Dermis microvascular lymphatic vessel endothelial cell (primary cell): ENCODE measurements at regions not wholly inside any gene's neighbourhood (a gene's known extent, or its start where the extent isn't known, plus 50 kb on each side); places are given as distances from the start of the nearest gene placed in this dataset.

Experiments used
- DNase-seq, 2 donors: peaks; one replicate each; pipeline versions ENCODE4 v3.0.0 to v3.0.0-alpha.2; 2010; ENCODE audit warnings: low read depth in 2 of 2

GRCh38 chr10:120641695-120642094 lies 184.7 kb downstream of the PLPP4 start:
- peak in 1 of 2 donors; percentile 2 for DNase-seq

GRCh38 chr10:120643351-120643750 lies 186.3 kb downstream of the PLPP4 start:
- DNase-seq: no peak

GRCh38 chr10:120644556-120645410 lies 187.8 kb downstream of the PLPP4 start:
- no peak for DNase-seq

DNA sequence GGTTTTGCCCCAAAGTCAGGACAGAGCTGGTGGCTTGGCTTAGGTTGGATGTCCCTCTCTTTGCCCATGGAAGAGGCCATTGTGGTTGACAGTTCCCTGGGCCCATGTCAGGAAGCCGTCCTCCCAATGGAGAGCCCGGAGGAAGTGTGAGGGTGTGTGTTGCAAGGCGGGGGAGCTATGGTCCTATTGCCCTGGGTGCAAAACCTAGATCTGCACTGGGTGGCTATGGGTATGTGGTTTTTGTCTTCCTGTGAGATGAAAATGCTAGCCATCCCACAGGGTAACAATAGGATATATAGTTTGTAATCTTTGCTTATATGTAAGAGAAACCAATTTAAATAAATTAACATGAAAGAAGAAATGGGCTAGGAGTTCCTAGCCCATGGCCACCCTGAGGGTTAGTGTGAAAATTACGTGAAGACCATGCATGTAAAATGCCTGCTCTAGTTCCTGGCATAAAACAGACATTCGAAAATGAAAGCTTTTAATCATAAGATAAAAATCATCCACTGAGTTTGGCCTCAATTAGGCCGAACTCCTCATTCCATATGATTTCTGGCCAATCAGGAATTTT lies 189.2 kb downstream of the PLPP4 start:
- no peak for DNase-seq

GRCh38 chr10:120646738-120647456 lies 189.9 kb downstream of the PLPP4 start:
- DNase-seq: no peak

GRCh38 chr10:120650705-120651399 lies 193.8 kb downstream of the PLPP4 start:
- no peak for DNase-seq

DNA sequence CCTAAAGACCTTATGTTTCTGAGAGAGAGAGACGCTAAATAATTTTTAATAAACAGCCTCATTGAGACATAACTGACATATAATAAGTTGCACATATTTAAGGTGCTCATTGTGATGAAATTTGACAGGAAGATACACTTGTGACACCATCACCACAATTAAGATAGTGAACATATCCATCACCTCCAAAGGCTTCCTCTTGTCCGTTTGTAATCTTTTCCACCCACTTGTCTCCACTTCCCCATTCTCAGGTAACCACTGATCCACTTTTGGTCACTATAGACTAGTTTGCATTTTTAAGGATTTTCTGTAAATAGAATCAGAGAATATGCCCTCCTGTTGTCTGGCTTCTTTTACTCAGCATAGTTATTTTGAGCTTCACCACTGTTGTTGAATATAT lies 195.1 kb upstream of the WDR11 start:
- no peak for DNase-seq

GRCh38 chr10:120657371-120657770 lies 193.8 kb upstream of the WDR11 start:
- DNase-seq: no peak

GRCh38 chr10:120658943-120659885 lies 191.9 kb upstream of the WDR11 start:
- no peak for DNase-seq

- no peak for DNase-seq
Measured at GRCh38 chr10:120666308-120666707, 184.9 kb upstream of the WDR11 start.

- no peak for DNase-seq
Measured at GRCh38 chr10:120667276-120667675, 183.9 kb upstream of the WDR11 start.

GRCh38 chr10:120671491-120671890 lies 179.7 kb upstream of the WDR11 start:
- no peak for DNase-seq

DNA sequence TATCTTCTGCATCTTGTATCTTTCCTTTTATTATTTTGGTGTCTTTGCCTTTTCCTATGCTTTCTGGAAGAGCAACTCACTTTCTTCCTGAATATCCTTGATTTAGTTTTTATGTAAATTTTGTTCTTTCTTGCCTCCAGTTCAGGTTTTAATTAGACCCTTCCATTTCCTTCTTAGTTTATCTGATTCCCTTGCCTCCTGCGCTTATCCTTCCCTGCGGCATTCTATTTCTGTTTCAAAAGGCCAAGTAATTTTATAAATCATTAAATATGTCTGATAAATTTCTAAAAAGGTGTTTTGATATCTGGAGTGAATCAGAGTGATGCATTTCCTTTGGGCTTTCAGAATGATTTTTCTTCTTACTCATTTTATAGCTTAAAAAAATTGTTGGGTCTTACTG lies 167.7 kb upstream of the WDR11 start:
- DNase-seq: no peak

DNA sequence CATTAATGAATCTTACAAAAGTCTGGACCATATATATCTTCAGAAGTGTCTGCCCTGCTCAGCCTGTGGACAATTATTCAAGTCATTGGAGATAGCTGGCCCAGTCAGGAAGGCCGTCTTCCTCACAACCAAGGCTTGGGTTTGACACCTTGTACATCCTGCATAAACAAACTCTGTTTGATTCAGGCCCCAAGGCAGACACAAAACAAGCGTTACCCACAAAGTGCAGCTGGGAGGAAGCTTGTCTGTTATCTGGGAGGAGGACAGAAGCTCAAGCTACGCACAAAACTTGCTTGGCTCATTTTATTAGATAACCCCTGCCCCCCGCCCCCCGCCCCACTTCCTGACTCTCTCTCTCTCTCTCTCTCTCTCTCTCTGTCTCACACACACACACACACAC lies 166.9 kb upstream of the WDR11 start:
- no peak for DNase-seq

DNA sequence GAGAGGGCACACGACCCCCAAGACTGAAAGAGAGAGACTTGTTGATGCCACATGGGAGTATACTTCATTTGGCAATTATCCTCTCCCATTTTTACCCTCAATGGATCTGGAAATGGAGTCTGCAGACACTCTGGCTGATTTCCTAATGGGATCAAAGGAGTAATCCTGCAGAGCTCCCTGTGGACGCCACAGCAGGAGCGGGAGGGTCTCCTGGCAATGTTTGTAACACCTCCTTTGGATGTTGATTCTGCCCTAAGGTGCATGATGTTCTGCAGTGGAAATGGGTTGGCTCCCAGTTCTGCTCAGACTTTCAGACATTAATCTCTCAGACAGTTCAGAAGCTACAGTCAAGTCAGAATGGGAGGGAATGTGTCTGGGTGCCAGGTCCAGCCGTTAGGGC lies 166.0 kb upstream of the WDR11 start:
- DNase-seq: no peak

- no peak for DNase-seq
Measured at GRCh38 chr10:120688928-120689327, 162.2 kb upstream of the WDR11 start.

DNA sequence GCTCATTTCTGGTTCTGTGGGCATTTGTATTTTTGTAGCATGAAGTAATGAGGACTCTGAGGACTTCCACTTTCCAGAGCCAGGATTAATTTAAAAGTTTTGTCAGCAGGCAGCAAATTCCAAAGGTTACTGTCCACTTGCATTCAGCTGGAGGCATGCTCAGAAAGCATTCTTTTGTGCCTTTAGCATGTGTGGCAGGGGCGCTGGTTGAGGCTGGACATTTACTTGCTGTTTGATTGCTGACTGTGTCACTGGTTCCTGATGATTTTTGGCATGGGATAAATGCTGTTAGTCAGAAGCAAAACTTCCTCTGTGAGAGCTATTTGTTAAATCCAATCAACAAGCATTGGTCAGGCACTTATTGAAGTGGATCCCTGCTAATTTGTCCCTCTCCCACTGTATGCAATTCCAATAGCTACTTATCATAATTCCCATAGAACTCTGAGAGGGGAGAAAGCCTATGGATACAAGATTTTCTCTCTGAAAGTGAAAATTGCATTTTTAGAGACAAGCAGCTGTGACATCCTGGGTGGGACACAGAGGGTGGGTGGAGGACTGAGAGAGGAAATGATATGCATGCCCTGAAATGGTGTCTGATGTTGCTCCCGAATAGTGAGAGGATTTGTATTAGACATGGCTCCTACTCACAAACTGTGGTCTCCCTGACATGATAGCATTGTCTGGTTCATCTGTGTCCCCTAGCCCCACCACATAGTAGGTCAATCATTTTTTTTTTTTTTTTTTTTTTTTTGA lies 161.2 kb upstream of the WDR11 start:
- no peak for DNase-seq

DNA sequence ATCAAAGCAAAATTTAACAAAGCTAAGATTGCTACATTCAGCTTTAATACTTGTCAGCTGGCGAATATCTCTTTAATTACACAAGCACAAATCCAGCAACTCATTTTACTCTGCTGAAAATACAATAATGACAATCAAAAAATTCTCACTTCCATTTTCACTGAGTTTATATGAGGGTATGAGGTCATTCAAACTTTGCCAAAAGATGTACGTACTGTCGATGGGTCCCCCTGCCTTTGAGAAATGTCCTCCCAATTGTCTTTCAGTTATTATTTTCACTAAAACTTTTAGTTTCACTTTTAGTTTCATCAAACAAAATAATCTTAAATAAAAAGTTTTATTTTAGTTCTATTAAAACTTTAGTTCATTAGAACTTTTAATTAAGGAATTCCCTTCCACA lies 159.5 kb upstream of the WDR11 start:
- DNase-seq: no peak

DNA sequence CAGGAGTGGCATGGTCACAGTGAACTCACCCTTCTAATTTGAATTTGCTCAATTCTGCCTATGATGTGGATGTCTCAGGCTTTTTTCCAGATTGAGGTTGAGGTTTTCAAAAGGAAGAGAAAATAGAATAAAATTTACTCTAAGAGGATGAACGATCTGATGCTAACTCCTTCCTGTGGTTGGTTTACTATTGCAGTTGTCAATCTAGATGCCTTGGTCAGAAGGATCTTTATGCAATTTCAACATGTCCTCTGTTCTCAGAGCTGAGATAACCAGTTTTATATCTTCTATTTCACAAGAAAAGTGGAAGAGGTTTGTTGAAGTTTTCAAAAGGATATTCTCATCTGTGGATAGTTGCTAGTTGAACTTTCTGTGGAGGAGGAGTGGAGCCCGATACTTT lies 150.7 kb upstream of the WDR11 start:
- no peak for DNase-seq

- no peak for DNase-seq
Measured at GRCh38 chr10:120701381-120701780, 149.8 kb upstream of the WDR11 start.
